DMS153 treated with DMSO at 0.1 percent for 48 hours (cell line): ENCODE measurements at regions not wholly inside any gene's neighbourhood (a gene's known extent, or its start where the extent isn't known, plus 50 kb on each side); places are given as distances from the start of the nearest gene placed in this dataset.

Source experiments
- DNase-seq: peaks from one replicate; lab custom pipeline; 2025; ENCODE audit not compliant: unreplicated experiment; lab: John Stamatoyannopoulos, UW

- no peak for DNase-seq
These were observed 615.3 kb downstream of the OTOL1 start for GRCh38 chr3:162111861-162112260.

- DNase-seq = no peak
These were observed 616.1 kb downstream of the OTOL1 start for GRCh38 chr3:162112719-162113118.

- no peak for DNase-seq
These were observed 621.4 kb downstream of the OTOL1 start for GRCh38 chr3:162117961-162118360.

- DNase-seq = no peak
These were observed 623.0 kb downstream of the OTOL1 start for GRCh38 chr3:162119651-162120050.

- DNase-seq = no peak
These were observed 625.8 kb downstream of the OTOL1 start for GRCh38 chr3:162122405-162122804.

- no peak for DNase-seq
These were observed 629.2 kb downstream of the OTOL1 start for GRCh38 chr3:162125790-162126189.

GRCh38 chr3:162130582-162130981 is 634.0 kb downstream of the OTOL1 start:
- no peak for DNase-seq

GRCh38 chr3:162132981-162133380 is 636.4 kb downstream of the OTOL1 start:
- no peak for DNase-seq

GRCh38 chr3:162134571-162134970 is 638.0 kb downstream of the OTOL1 start:
- DNase-seq = no peak

GRCh38 chr3:162136136-162136535 is 639.5 kb downstream of the OTOL1 start:
- no peak for DNase-seq

GRCh38 chr3:162138509-162138908 is 641.9 kb downstream of the OTOL1 start:
- no peak for DNase-seq

- DNase-seq = no peak
These were observed 643.2 kb downstream of the OTOL1 start for GRCh38 chr3:162139841-162140240.

GRCh38 chr3:162141272-162141791 is 644.7 kb downstream of the OTOL1 start:
- DNase-seq = no peak

- no peak for DNase-seq
These were observed 645.9 kb downstream of the OTOL1 start for GRCh38 chr3:162142511-162142910.

- DNase-seq = no peak
These were observed 646.6 kb downstream of the OTOL1 start for GRCh38 chr3:162143180-162143579.

- no peak for DNase-seq
These were observed 651.4 kb downstream of the OTOL1 start for GRCh38 chr3:162147996-162148395.

- no peak for DNase-seq
These were observed 654.2 kb downstream of the OTOL1 start for GRCh38 chr3:162150790-162151189.

GRCh38 chr3:162152636-162153035 is 656.0 kb downstream of the OTOL1 start:
- DNase-seq = no peak

GRCh38 chr3:162161595-162161994 is 665.0 kb downstream of the OTOL1 start:
- no peak for DNase-seq

- DNase-seq = no peak
These were observed 668.7 kb downstream of the OTOL1 start for GRCh38 chr3:162165346-162165745.

GRCh38 chr3:162166543-162166942 is 669.9 kb downstream of the OTOL1 start:
- no peak for DNase-seq

- no peak for DNase-seq
These were observed 672.1 kb downstream of the OTOL1 start for GRCh38 chr3:162168715-162169114.

- DNase-seq = no peak
These were observed 674.0 kb downstream of the OTOL1 start for GRCh38 chr3:162170581-162170980.

GRCh38 chr3:162171970-162172369 is 675.4 kb downstream of the OTOL1 start:
- DNase-seq = no peak
